Activated naive CD4-positive, alpha-beta T cell treated with anti-CD3 and anti-CD28 coated beads for 36 hours (primary cell): ENCODE measurements at regions not wholly inside any gene's neighbourhood (a gene's known extent, or its start where the extent isn't known, plus 50 kb on each side); places are given as distances from the start of the nearest gene placed in this dataset.

Source experiments
- CTCF ChIA-PET: fragments of 350-600 bp; sonication (Branson Sonifier 250); formaldehyde crosslinking; loops from one replicate; lab custom pipeline; 2021; ENCODE audit warnings: antibody characterized with exemption; lab: Charles Lee
- DNase-seq: peaks from one replicate; pipeline ENCODE4 v3.0.0-alpha.2; 2020
- H3K27ac Mint-ChIP-seq: one replicate; pipeline ENCODE4 v1.8.0; 2021; ENCODE audit warnings: mild to moderate bottlenecking, mixed read lengths
- H3K27me3 Mint-ChIP-seq: one replicate; pipeline ENCODE4 v1.8.0; 2021; ENCODE audit warnings: low read depth, mixed read lengths
- H3K36me3 Mint-ChIP-seq: one replicate; pipeline ENCODE4 v1.8.0; 2021; ENCODE audit warnings: low read depth, mixed read lengths
- H3K4me1 Mint-ChIP-seq: one replicate; pipeline ENCODE4 v1.8.0; 2021; ENCODE audit warnings: low read depth, mixed read lengths
- H3K4me3 Mint-ChIP-seq: one replicate; pipeline ENCODE4 v1.8.0; 2021; ENCODE audit warnings: mild to moderate bottlenecking, moderate library complexity, mixed read lengths
- H3K9me3 Mint-ChIP-seq: one replicate; pipeline ENCODE4 v1.8.0; 2021; ENCODE audit warnings: mixed read lengths
- intact Hi-C: fragments of 100-400 bp; cut with micrococcal nuclease; formaldehyde crosslinking; loops from one replicate; pipeline ENCODE4 v1.15.1; 2023

GRCh38 chr2:72040629-72041571 lies 106.8 kb downstream of the CYP26B1 start:
- Mint-ChIP-seq H3K36me3 (peaks cover 1% of the 10 kb centered on the region), H3K4me3 (no peak overlapping the region), H3K4me1 (no peaks in the 10 kb centered on the region), H3K9me3 (peaks cover 6% of the 10 kb centered on the region), H3K27me3 (peaks cover 6% of the 10 kb centered on the region), H3K27ac (no peak overlapping the region)
- no peak for DNase-seq
- CTCF ChIA-PET: no interaction called here
- intact Hi-C loops: no loop called here

GRCh38 chr2:72038524-72038923 lies 109.1 kb downstream of the CYP26B1 start:
- intact Hi-C loops: no loop called here
- Mint-ChIP-seq H3K4me1 (no peaks in the 10 kb centered on the region), H3K27me3 (peaks cover 8% of the 10 kb centered on the region), H3K36me3 (no peaks in the 10 kb centered on the region), H3K9me3 (peaks cover 4% of the 10 kb centered on the region), H3K4me3 (no peak overlapping the region), H3K27ac (no peak overlapping the region)
- CTCF ChIA-PET: no interaction called here
- no peak for DNase-seq

- CTCF ChIA-PET: no interaction called here
- intact Hi-C loops: no loop called here
- no peaks in the 10 kb centered on the region for H3K4me1 Mint-ChIP-seq
Observed at GRCh38 chr2:72037261-72037666, 110.4 kb downstream of the CYP26B1 start.

GRCh38 chr2:72036595-72036994 lies 111.1 kb downstream of the CYP26B1 start:
- no peak for DNase-seq
- Mint-ChIP-seq H3K27me3 (peaks cover 8% of the 10 kb centered on the region), H3K9me3 (no peaks in the 10 kb centered on the region), H3K27ac (no peak overlapping the region), H3K36me3 (no peaks in the 10 kb centered on the region), H3K4me1 (no peaks in the 10 kb centered on the region), H3K4me3 (no peak overlapping the region)
- intact Hi-C loops: no loop called here
- CTCF ChIA-PET: no interaction called here

More at GRCh38 chr2:72037261-72037666, 110.4 kb downstream of the CYP26B1 start:
- DNase-seq: no peak
- H3K27ac Mint-ChIP-seq: no peak overlapping the region
- H3K36me3 Mint-ChIP-seq: no peaks in the 10 kb centered on the region
- peaks cover 8% of the 10 kb centered on the region for H3K27me3 Mint-ChIP-seq
- no peak overlapping the region for H3K4me3 Mint-ChIP-seq
- H3K9me3 Mint-ChIP-seq: no peaks in the 10 kb centered on the region

GRCh38 chr2:72036173-72036545 lies 111.5 kb downstream of the CYP26B1 start:
- intact Hi-C loops: no loop called here
- Mint-ChIP-seq H3K27ac (no peak overlapping the region), H3K4me1 (no peaks in the 10 kb centered on the region), H3K4me3 (no peak overlapping the region), H3K9me3 (no peaks in the 10 kb centered on the region), H3K27me3 (peaks cover 8% of the 10 kb centered on the region), H3K36me3 (no peaks in the 10 kb centered on the region)
- no peak for DNase-seq
- CTCF ChIA-PET: no interaction called here

GRCh38 chr2:72035518-72036172 lies 112.0 kb downstream of the CYP26B1 start:
- no peak for DNase-seq
- CTCF ChIA-PET: no interaction called here
- H3K27ac Mint-ChIP-seq: no peak overlapping the region

GRCh38 chr2:72034353-72035095 lies 113.1 kb downstream of the CYP26B1 start:
- H3K4me1 Mint-ChIP-seq: no peaks in the 10 kb centered on the region
- no peak for DNase-seq
- peaks cover 4% of the 10 kb centered on the region for H3K27me3 Mint-ChIP-seq
- CTCF ChIA-PET: no interaction called here
- intact Hi-C loops: no loop called here
- no peak overlapping the region for H3K27ac Mint-ChIP-seq
- no peak overlapping the region for H3K4me3 Mint-ChIP-seq
- no peaks in the 10 kb centered on the region for H3K9me3 Mint-ChIP-seq
- no peaks in the 10 kb centered on the region for H3K36me3 Mint-ChIP-seq

More at GRCh38 chr2:72035518-72036172, 112.0 kb downstream of the CYP26B1 start:
- intact Hi-C loops: no loop called here
- Mint-ChIP-seq H3K4me3 (no peak overlapping the region), H3K27me3 (peaks cover 5% of the 10 kb centered on the region), H3K36me3 (no peaks in the 10 kb centered on the region), H3K4me1 (no peaks in the 10 kb centered on the region), H3K9me3 (no peaks in the 10 kb centered on the region)

- Mint-ChIP-seq H3K9me3 (no peaks in the 10 kb centered on the region), H3K27ac (no peak overlapping the region), H3K36me3 (no peaks in the 10 kb centered on the region), H3K4me1 (no peaks in the 10 kb centered on the region), H3K27me3 (peaks cover 4% of the 10 kb centered on the region), H3K4me3 (no peak overlapping the region)
- intact Hi-C loops: no loop called here
- DNase-seq: no peak
- CTCF ChIA-PET: interaction anchor here (0.7 kb wide), 1 partner anchor 39 kb away, joined by 3 read pairs; no protein-coding TSS in a partner anchor
Observed at GRCh38 chr2:72033636-72034035, 114.0 kb downstream of the CYP26B1 start.

- intact Hi-C loops: no loop called here
Observed at GRCh38 chr2:72032481-72033041, 115.1 kb downstream of the CYP26B1 start.

GRCh38 chr2:72031346-72032110 lies 116.1 kb downstream of the CYP26B1 start:
- DNase-seq: no peak
- intact Hi-C loops: no loop called here
- no peaks in the 10 kb centered on the region for H3K36me3 Mint-ChIP-seq
- no peaks in the 10 kb centered on the region for H3K4me1 Mint-ChIP-seq
- CTCF ChIA-PET: no interaction called here
- peaks cover 4% of the 10 kb centered on the region for H3K27me3 Mint-ChIP-seq
- H3K27ac Mint-ChIP-seq: no peak overlapping the region
- H3K9me3 Mint-ChIP-seq: no peaks in the 10 kb centered on the region
- no peak overlapping the region for H3K4me3 Mint-ChIP-seq

More at GRCh38 chr2:72032481-72033041, 115.1 kb downstream of the CYP26B1 start:
- no peaks in the 10 kb centered on the region for H3K36me3 Mint-ChIP-seq
- no peak for DNase-seq
- no peak overlapping the region for H3K4me3 Mint-ChIP-seq
- CTCF ChIA-PET: no interaction called here
- no peak overlapping the region for H3K27ac Mint-ChIP-seq
- no peaks in the 10 kb centered on the region for H3K4me1 Mint-ChIP-seq
- H3K9me3 Mint-ChIP-seq: no peaks in the 10 kb centered on the region
- peaks cover 4% of the 10 kb centered on the region for H3K27me3 Mint-ChIP-seq

- intact Hi-C loops: no loop called here
- Mint-ChIP-seq H3K27ac (no peak overlapping the region), H3K36me3 (no peaks in the 10 kb centered on the region), H3K4me3 (no peak overlapping the region), H3K27me3 (peaks cover 4% of the 10 kb centered on the region), H3K9me3 (no peaks in the 10 kb centered on the region), H3K4me1 (no peaks in the 10 kb centered on the region)
- CTCF ChIA-PET: no interaction called here
- DNase-seq: no peak
Observed at GRCh38 chr2:72028996-72029395, 118.7 kb downstream of the CYP26B1 start.
